Naive thymus-derived CD4-positive, alpha-beta T cell (primary cell): ENCODE measurements at regions not wholly inside any gene's neighbourhood (a gene's known extent, or its start where the extent isn't known, plus 50 kb on each side); places are given as distances from the start of the nearest gene placed in this dataset.
"Not testable (repeated sequence)": the region's sequence is repeated elsewhere in the genome, so short reads cannot be mapped to it uniquely, and the experiment has no call there.

ENCODE experiments used
- ATAC-seq: fragments of 150-1000 bp; cut with Tn5 transposase; 2 replicates; pipeline ENCODE4 v1.10.0; 2021; ENCODE audit warnings: mild to moderate bottlenecking, moderate library complexity
- CTCF ChIA-PET: fragments of 350-600 bp; sonication (Branson Sonifier 250); formaldehyde crosslinking; loops from one replicate; lab custom pipeline; 2021; ENCODE audit warnings: antibody characterized with exemption; lab: Charles Lee
- POLR2A ChIA-PET: fragments of 350-600 bp; sonication (Branson Sonifier 250); formaldehyde crosslinking; loops from one replicate; lab custom pipeline; 2021; ENCODE audit warnings: antibody characterized with exemption, inconsistent platforms; lab: Charles Lee
- DNase-seq, 9 donors: peaks; one replicate each; pipeline versions ENCODE4 v3.0.0 to v3.0.0-alpha.2; 2020 to 2022; ENCODE audit warnings: mixed read lengths in 1 of 9
- H3K27ac ChIP-seq: one replicate; pipeline ENCODE4 v1.7.0; 2013; ENCODE audit warnings: mild to moderate bottlenecking, low read depth, low read length, moderate library complexity
- H3K27me3 ChIP-seq, 2 donors: one replicate each; pipeline ENCODE4 v1.7.0; 2013; ENCODE audit warnings: low read length in 2 of 2, mild to moderate bottlenecking in 2 of 2, moderate library complexity in 2 of 2; ENCODE audit not compliant: control insufficient read depth in 2 of 2, insufficient read depth in 2 of 2
- H3K36me3 ChIP-seq, 3 experiments: 1 replicate in 2 of 3; 2 replicates in 1 of 3; pipeline ENCODE4 v1.7.0; 2013; ENCODE audit warnings: low read length in 3 of 3, mild to moderate bottlenecking in 3 of 3, moderate library complexity in 1 of 3; ENCODE audit not compliant: insufficient read depth in 3 of 3, control insufficient read depth in 2 of 3
- H3K4me1 ChIP-seq, 2 donors: one replicate each; pipeline ENCODE4 v1.7.0; 2013; ENCODE audit warnings: low read length in 2 of 2, mild to moderate bottlenecking in 2 of 2, moderate library complexity in 1 of 2; ENCODE audit not compliant: control insufficient read depth in 2 of 2, insufficient read depth in 2 of 2
- H3K4me3 ChIP-seq: 2 replicates; pipeline ENCODE4 v1.7.0; 2013; ENCODE audit warnings: mild to moderate bottlenecking, low read length
- H3K9me3 ChIP-seq, 3 experiments: 1 replicate in 2 of 3; 2 replicates in 1 of 3; pipeline ENCODE4 v1.7.0; 2013; ENCODE audit warnings: low read length in 3 of 3; ENCODE audit not compliant: control insufficient read depth in 2 of 3
- H3K27ac Mint-ChIP-seq, 9 donors: one replicate each; pipeline ENCODE4 v1.8.0; 2020 to 2022; ENCODE audit warnings: mixed read lengths in 9 of 9, mild to moderate bottlenecking in 8 of 9, moderate library complexity in 5 of 9, inconsistent platforms in 2 of 9
- H3K27me3 Mint-ChIP-seq, 5 donors: one replicate each; pipeline ENCODE4 v1.8.0; 2021 to 2022; ENCODE audit warnings: mixed read lengths in 5 of 5, mild to moderate bottlenecking in 1 of 5
- H3K36me3 Mint-ChIP-seq, 5 donors: one replicate each; pipeline ENCODE4 v1.8.0; 2020 to 2022; ENCODE audit warnings: mixed read lengths in 5 of 5, mild to moderate bottlenecking in 3 of 5, inconsistent platforms in 1 of 5
- H3K4me1 Mint-ChIP-seq, 7 donors: one replicate each; pipeline ENCODE4 v1.8.0; 2020 to 2022; ENCODE audit warnings: mixed read lengths in 7 of 7, mild to moderate bottlenecking in 3 of 7, inconsistent platforms in 1 of 7
- H3K4me3 Mint-ChIP-seq, 10 donors: one replicate each; pipeline ENCODE4 v1.8.0; 2020 to 2022; ENCODE audit warnings: mild to moderate bottlenecking in 10 of 10, mixed read lengths in 10 of 10, moderate library complexity in 6 of 10, inconsistent platforms in 2 of 10
- H3K9me3 Mint-ChIP-seq, 11 donors: one replicate each; pipeline ENCODE4 v1.8.0; 2020 to 2022; ENCODE audit warnings: mixed read lengths in 11 of 11, mild to moderate bottlenecking in 4 of 11, inconsistent platforms in 1 of 11, moderate library complexity in 1 of 11
- intact Hi-C, 2 donors: fragments of 100-400 bp; cut with micrococcal nuclease; formaldehyde crosslinking; loops; one replicate each; pipeline ENCODE4 v1.15.1; 2023

- CTCF ChIA-PET, result no interaction called here
- Histone ChIP-seq H3K27ac (no peak overlapping the region), H3K4me3 (no peak overlapping the region), H3K4me1 (no peaks in the 10 kb centered on the region), H3K9me3 (no peaks in the 10 kb centered on the region), H3K36me3 (no peaks in the 10 kb centered on the region), H3K27me3 (no peaks in the 10 kb centered on the region)
- H3K27ac Mint-ChIP-seq, result no peak overlapping the region
- H3K4me3 Mint-ChIP-seq, result no peak overlapping the region
- no peak for DNase-seq
- no peaks in the 10 kb centered on the region for H3K36me3 Mint-ChIP-seq
- intact Hi-C loops, result no loop called here
- H3K9me3 Mint-ChIP-seq, result peaks cover 0 to 3% (median 0%) of the 10 kb centered on the region in 11 donors
- POLR2A ChIA-PET, result no interaction called here
- no peak for ATAC-seq
- H3K27me3 Mint-ChIP-seq, result peaks cover 0 to 16% (median 4%) of the 10 kb centered on the region in 5 donors
- no peaks in the 10 kb centered on the region for H3K4me1 Mint-ChIP-seq
These were observed 126.8 kb downstream of the CTNND1 start for GRCh38 chr11:57888386-57888785.

GRCh38 chr11:57890521-57890920, 128.9 kb downstream of the CTNND1 start:
- Mint-ChIP-seq H3K27ac (no peak overlapping the region), H3K4me3 (no peak overlapping the region), H3K36me3 (no peaks in the 10 kb centered on the region), H3K9me3 (peaks cover 0 to 11% (median 0%) of the 10 kb centered on the region in 11 donors), H3K4me1 (no peaks in the 10 kb centered on the region), H3K27me3 (peaks cover 0 to 14% (median 9%) of the 10 kb centered on the region in 5 donors)
- Histone ChIP-seq H3K9me3 (no peaks in the 10 kb centered on the region), H3K4me1 (no peaks in the 10 kb centered on the region), H3K4me3 (no peak overlapping the region), H3K27me3 (no peaks in the 10 kb centered on the region), H3K36me3 (no peaks in the 10 kb centered on the region), H3K27ac (no peak overlapping the region)
- ChIA-PET CTCF (no interaction called here), POLR2A (no interaction called here)
- no peak for DNase-seq
- intact Hi-C loops, result no loop called here
- ATAC-seq, result no peak

GRCh38 chr11:57893200-57893599, 130.5 kb upstream of the OR9Q1 start:
- H3K36me3 ChIP-seq, H3K4me3 ChIP-seq, CTCF ChIA-PET, H3K27ac ChIP-seq, H3K4me3 Mint-ChIP-seq, ATAC-seq, intact Hi-C loops, H3K36me3 Mint-ChIP-seq, H3K4me1 ChIP-seq, H3K9me3 ChIP-seq, POLR2A ChIA-PET, H3K27me3 ChIP-seq, H3K4me1 Mint-ChIP-seq, H3K27ac Mint-ChIP-seq, DNase-seq: not testable (repeated sequence)
- Mint-ChIP-seq H3K27me3 (peaks cover 0 to 25% (median 19%) of the 10 kb centered on the region in 5 donors), H3K9me3 (peaks cover 0 to 11% (median 0%) of the 10 kb centered on the region in 11 donors)

- DNase-seq (no peak), ATAC-seq (no peak)
- no peak overlapping the region for H3K27ac ChIP-seq
- no peaks in the 10 kb centered on the region for H3K27me3 ChIP-seq
- no peak overlapping the region for H3K4me3 ChIP-seq
- no peaks in the 10 kb centered on the region for H3K4me1 ChIP-seq
- ChIA-PET POLR2A (no interaction called here), CTCF (no interaction called here)
- H3K36me3 ChIP-seq, result no peaks in the 10 kb centered on the region
- peaks cover 0 to 38% (median 23%) of the 10 kb centered on the region in 5 donors for H3K27me3 Mint-ChIP-seq
- H3K4me3 Mint-ChIP-seq, result no peak overlapping the region
- peaks cover 0 to 4% (median 0%) of the 10 kb centered on the region in 5 donors for H3K36me3 Mint-ChIP-seq
- no peaks in the 10 kb centered on the region for H3K4me1 Mint-ChIP-seq
- H3K27ac Mint-ChIP-seq, result no peak overlapping the region
- intact Hi-C loops, result no loop called here
- H3K9me3 ChIP-seq, result no peaks in the 10 kb centered on the region
- peaks cover 0 to 11% (median 0%) of the 10 kb centered on the region in 11 donors for H3K9me3 Mint-ChIP-seq
These were observed 127.1 kb upstream of the OR9Q1 start for GRCh38 chr11:57896361-57897145.

DNA sequence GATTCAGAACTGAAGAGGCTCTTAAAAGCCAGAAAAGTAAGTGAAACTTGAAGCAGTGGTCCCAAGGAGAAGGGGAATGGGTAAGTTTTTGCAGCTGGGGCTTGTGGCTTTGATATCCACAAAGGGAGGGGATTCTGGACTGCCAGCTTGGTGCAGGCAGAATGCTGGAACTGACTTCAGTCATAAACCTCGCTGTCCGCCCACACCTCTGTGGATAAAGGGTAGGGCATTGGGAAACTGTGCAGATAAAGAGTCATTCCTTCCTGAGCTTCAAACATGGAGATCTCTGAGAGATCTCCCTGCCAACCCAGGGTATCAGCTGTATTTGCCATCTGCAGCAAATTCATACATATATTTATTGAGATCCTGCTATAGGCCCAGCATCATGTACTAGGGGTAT, 124.3 kb upstream of the OR9Q1 start:
- CTCF ChIA-PET, result no interaction called here
- Mint-ChIP-seq H3K4me3 (no peak overlapping the region), H3K9me3 (peaks cover 0 to 7% (median 0%) of the 10 kb centered on the region in 11 donors), H3K36me3 (peaks cover 0 to 4% (median 0%) of the 10 kb centered on the region in 5 donors), H3K27me3 (peaks cover 0 to 38% (median 23%) of the 10 kb centered on the region in 5 donors), H3K27ac (no peak overlapping the region), H3K4me1 (peaks cover 0 to 10% (median 6%) of the 10 kb centered on the region in 7 donors)
- POLR2A ChIA-PET, result no interaction called here
- intact Hi-C loops, result no loop called here
- Histone ChIP-seq H3K27ac (no peak overlapping the region), H3K4me1 (no peaks in the 10 kb centered on the region), H3K4me3 (no peak overlapping the region), H3K36me3 (no peaks in the 10 kb centered on the region), H3K9me3 (no peaks in the 10 kb centered on the region), H3K27me3 (no peaks in the 10 kb centered on the region)
- ATAC-seq (no peak), DNase-seq (no peak)

GRCh38 chr11:57900320-57900719, 123.4 kb upstream of the OR9Q1 start:
- POLR2A ChIA-PET, result no interaction called here

GRCh38 chr11:57901278-57901677, 122.4 kb upstream of the OR9Q1 start:
- no peaks in the 10 kb centered on the region for H3K36me3 ChIP-seq
- no peak for ATAC-seq
- H3K9me3 ChIP-seq, result no peaks in the 10 kb centered on the region
- peaks cover 0 to 30% (median 19%) of the 10 kb centered on the region in 5 donors for H3K27me3 Mint-ChIP-seq
- no peak for DNase-seq
- ChIA-PET POLR2A (no interaction called here), CTCF (no interaction called here)
- H3K4me3 Mint-ChIP-seq, result no peak overlapping the region
- peaks cover 0 to 10% (median 7%) of the 10 kb centered on the region in 7 donors for H3K4me1 Mint-ChIP-seq
- intact Hi-C loops, result no loop called here
- no peak overlapping the region for H3K4me3 ChIP-seq
- H3K27ac Mint-ChIP-seq, result no peak overlapping the region
- H3K9me3 Mint-ChIP-seq, result peaks cover 0 to 1% (median 0%) of the 10 kb centered on the region in 11 donors
- H3K36me3 Mint-ChIP-seq, result peaks cover 0 to 4% (median 0%) of the 10 kb centered on the region in 5 donors
- no peaks in the 10 kb centered on the region for H3K27me3 ChIP-seq
- no peaks in the 10 kb centered on the region for H3K4me1 ChIP-seq
- H3K27ac ChIP-seq, result no peak overlapping the region

More at GRCh38 chr11:57900320-57900719, 123.4 kb upstream of the OR9Q1 start:
- Histone ChIP-seq H3K4me3 (no peak overlapping the region), H3K4me1 (no peaks in the 10 kb centered on the region), H3K27me3 (no peaks in the 10 kb centered on the region), H3K9me3 (no peaks in the 10 kb centered on the region), H3K36me3 (no peaks in the 10 kb centered on the region), H3K27ac (no peak overlapping the region)
- Mint-ChIP-seq H3K36me3 (peaks cover 0 to 4% (median 0%) of the 10 kb centered on the region in 5 donors), H3K27me3 (peaks cover 0 to 30% (median 23%) of the 10 kb centered on the region in 5 donors), H3K9me3 (peaks cover 0 to 3% (median 0%) of the 10 kb centered on the region in 11 donors), H3K4me3 (no peak overlapping the region), H3K4me1 (peaks cover 0 to 10% (median 7%) of the 10 kb centered on the region in 7 donors), H3K27ac (no peak overlapping the region)
- ATAC-seq (no peak), DNase-seq (no peak)
- intact Hi-C loops, result no loop called here
- CTCF ChIA-PET, result no interaction called here
